Kasumi-1 (cell line): ENCODE measurements at regions not wholly inside any gene's neighbourhood (a gene's known extent, or its start where the extent isn't known, plus 50 kb on each side); places are given as distances from the start of the nearest gene placed in this dataset.
"Not testable (repeated sequence)": the region's sequence is repeated elsewhere in the genome, so short reads cannot be mapped to it uniquely, and the experiment has no call there.

Experiments used
- DNase-seq, 2 experiments: peaks; one replicate each; lab custom pipeline; 2025; lab: John Stamatoyannopoulos, UW

DNA sequence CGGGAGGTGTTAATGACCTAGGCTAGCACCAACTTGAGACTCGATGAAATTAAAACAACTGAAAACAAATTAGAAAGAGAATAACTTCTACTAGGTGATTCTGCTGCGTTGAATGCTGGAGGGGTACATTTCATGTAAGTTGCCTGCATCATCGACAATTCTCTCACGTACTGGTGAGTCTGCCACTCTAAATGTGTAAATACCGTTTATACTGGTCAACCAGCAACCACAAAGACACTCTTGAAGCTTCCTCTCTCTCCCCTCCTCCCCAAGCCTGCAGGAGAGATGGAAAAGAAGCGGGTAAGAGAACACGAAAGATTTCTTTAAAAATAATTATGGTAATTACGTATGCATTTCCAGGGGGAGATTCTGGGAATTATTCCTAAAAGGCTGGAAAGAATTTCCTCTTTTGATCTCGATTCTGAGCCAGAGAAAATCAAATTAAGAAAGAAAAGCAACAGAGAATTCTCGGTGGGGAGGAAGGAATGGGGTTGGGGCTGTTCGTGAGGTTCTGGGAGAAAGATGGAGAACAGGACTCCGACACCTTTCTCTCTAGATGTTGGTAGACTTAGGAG, 68.6 kb upstream of the MRTFB start:
- DNase-seq: no peak

DNA sequence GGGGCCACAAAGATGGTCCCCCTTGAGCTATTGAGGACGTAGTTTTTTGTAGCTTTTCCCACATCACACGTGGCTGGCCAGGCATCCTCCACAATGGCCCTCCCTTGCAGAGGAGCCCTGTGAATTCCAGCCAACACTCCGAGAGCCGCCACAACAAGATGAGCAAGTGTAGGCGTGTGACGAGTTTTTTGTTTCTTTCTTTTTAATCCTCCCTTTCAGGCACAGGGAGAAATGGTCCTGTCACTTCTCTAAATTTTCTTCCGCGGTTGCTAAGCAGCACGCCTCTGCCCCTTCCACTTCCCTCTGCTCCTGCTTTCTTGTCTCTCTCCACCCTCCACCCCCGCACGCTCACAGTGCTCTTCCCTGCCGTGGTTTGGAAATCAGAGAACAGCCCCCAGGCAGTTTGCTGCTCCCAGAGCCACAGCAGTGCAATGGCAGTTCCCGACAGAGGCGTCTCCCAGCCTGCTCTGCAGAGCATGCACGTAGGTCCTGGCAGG, 68.0 kb upstream of the MRTFB start:
- DNase-seq: peak; percentile 61 to 62

DNA sequence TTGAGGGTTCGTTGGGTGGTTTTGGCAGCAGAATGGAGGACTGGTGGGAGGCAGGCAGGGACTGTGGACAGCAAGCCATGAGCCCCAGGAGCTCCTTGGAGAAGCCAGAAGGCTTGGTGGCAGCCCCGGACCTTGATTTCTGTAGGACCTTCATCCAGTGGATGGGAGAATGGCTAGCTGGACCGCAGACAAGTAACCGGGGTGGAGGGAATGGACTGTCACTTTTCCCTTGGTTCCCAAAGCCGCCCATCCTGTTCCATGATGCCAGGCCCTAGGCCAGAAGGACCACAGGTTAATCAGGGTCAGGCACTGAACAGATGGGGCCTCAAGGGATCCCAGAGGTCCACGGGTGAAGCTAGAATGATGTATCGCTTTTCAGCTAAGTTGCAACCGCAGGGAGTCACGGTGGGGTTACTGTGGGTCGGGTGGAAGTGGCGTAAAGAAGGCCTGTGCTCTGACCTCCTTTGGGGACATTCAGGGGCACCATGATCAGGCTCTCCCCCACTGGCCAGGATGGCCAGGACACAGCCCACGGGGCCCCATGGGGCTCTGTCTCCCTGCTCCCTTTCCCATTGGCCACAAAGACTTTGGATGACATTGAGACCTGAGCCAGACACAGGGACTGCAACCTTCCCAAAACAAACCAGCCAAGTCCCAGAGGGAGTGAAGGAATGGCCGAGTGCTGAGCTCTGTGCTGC, 66.9 kb upstream of the MRTFB start:
- DNase-seq: no peak

DNA sequence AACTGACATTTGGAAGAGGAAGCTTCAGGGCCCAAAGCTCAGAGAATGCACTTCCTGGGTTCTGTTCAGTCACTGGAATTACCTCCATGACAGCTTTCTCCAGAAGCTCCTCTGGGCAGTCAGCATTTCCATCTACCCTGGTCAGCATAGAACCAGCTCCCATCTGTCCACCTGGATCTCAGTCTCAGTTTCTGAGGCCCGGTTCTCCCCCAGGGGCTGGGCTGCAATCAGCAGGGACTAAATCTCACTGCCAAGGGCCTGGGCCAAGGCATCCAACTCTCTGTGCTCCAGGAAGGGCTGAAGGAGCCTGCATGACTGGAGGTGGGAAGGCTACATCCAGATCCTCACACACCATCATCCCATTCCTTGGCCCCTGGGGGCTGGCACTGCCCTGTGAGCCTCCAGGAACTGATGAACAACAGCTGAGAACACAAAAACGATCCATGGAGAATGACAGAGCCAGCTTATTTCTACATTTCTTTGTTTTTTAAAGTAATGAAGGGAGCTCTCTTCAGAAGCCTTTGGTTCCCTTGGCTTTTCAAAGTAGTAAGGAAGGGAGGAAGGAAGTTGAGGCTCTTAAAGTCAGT, 66.3 kb upstream of the MRTFB start:
- DNase-seq: no peak

DNA sequence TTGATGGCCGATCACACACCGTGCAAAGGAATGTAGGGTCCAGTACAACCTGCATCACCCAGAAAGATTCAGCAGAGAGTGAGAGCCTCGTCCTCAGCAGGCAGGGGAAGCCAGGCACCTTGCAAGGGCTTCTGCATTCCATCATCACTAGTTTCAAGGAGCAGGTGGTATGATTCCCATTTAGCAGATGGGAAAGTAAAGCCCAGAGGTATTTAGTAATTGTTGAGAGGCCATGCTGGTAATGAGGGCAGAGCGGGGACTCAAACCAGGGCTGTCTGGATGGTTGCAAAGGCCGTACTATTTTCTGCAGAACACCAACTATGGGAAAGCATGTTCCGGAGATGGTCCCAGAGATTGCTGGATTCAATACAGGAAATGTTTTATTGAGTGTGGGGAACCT, 65.8 kb upstream of the MRTFB start:
- no peak for DNase-seq

DNA sequence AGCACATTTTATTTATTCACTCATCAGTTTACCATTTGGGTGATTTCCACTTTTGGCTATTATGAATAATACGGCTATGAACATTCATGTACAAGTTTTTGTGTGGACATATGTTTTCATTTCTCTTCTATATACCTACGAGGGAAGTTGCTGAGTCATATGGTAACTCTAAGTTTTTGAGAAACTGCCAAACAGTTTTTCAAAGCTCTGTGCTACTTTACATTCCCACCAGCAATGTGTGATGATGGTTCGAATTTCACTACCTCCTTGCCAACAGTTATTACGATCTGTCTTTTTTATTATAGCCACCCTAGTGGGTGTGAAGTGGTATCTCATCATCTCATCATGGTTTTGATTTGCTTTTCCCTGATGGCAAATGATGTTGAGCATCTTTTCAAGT, 63.7 kb upstream of the MRTFB start:
- DNase-seq: no peak

DNA sequence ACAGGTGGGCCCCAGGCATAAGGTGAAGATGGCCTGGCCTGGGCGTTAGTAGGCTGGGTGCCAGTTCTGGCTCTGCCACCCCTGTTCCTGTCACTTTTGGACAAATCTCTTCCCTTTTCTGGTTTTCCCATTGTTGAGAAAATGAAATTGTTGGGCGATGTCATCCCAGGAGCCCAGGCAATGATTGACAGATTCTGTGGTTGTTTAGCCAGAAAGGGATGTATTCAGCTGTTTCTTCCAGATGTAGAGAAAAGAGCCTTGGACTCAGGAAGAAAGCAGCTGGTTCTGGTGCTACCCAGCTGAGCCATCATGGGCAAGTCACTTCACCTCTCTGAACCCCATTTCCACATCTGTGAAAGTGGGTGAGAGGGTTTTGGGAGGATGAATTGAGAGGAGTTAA, 60.1 kb upstream of the MRTFB start:
- no peak for DNase-seq

DNA sequence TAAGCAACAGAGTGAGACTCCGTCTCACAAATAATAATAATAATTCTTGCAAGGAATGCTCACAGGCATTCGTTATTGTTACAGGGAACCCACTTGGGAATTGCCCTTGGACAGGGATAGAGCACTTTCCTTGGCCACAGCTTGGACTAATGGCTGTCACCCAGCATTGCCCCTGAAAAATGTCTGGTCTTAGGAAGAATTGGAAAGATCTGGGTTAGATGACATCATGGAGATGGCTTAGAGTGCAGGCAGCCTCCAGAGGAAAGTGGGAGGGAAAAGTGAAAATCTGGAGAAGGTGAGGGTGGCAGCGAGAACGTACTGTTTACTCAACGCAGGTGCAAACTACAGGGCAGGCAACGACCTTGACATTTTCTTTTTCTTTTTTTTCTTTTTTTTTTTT, 59.3 kb upstream of the MRTFB start:
- DNase-seq: no peak

DNA sequence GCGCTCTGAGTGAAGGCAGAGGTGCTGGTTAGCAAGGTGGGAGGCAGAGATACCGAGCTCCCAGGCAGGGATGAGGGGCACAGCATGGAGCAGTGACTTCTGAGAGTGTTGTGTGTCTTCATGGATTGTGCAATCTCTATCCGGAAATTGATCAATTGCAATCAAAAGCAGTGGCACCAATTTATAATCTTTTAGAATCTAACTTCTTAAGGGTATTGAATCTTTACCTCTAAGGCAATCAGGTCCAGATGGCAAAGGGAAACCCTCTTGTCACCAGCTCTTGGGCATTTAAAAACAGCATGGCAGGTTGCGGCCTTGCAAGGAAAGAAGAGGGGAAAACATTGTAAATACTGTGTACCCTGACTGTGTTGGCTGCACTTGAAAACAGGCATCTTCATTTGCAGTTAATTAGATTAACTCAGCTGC, 58.0 kb upstream of the MRTFB start:
- no peak for DNase-seq

DNA sequence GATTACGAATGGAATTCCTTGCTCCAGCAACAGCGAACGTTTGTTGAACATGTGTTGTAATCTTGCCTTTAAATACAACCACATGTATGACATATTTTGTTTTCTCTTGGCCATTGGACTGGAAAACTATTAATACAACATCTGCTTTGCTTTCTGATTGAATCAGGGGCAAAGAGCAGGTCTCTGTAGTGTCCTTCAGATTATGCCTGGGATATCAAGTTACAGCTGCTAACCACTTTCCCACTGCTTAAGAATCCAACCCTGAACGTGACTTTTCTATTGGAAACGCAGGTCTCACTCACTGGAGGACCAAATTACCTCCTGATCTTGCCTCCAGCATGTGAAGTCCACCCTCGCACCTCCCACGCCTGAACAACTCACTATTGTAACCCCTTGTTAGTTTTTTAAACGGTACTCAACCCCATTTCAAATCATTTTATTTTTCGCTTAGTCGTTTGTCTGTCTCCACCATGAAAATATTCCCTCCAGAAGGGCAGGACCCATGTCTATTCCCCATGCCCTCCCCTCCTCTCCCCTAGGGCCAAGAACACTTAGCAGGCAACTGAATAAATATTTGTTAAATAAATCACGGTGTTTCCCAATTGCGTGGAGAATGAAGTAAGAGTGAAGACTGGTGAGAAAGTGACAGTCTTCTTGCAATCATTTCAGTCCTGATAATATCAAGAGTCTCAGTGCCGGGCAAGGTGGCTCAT, 57.4 kb upstream of the MRTFB start:
- DNase-seq: no peak

DNA sequence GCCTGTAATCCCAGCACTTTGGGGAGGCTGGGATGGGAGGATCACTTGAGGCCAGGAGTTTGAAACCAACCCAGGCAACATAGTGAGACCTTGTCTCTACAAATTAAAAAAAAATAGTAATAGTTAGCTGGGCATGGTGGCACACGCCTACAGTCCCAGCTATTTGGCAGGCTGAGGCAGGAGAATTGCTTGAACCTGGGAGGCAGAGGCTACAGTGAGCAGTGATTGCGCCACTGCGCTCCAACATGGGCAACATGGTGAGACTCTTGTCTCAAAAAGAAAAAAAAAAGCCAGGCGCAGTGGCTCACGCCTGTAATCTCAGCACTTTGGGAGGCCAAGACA, 56.9 kb upstream of the MRTFB start:
- no peak for DNase-seq

DNA sequence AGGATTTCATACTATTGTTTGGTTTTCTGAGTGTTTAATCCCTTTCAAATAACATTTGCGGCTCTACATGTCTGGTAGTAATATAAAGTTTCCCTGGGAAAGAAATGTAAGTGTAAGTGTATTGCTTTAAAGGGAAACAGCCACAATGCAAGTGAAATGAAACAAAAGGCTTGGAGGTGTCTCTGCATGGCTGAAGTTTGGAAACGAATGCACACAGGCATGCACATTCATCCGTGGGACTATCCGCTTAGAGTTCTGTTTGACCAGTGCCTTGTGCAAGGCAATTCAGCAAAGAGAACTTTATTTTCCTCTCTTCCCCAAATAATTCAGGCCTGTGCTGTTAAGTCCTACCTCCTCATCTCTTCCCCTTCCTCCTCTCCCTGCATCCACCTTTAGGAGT, 56.1 kb upstream of the MRTFB start:
- no peak for DNase-seq

DNA sequence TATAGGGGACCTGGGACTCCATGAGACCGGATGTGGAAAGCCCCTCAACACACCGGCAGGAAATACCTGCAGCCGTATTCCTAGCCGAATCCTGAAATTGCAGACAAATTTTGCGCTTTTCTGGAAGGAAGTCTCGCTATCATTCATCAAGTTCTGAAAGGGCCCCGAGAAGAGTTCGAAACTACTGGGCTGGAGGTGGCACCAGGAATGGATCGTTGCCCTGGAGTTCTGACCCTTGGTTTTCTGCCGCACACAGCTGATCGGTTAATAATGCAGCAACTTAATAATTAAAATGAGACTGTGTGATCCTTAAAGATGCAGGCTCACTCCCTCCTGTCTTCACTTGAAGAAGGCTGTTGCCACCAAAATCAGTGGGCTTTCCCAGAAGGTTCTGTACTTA, 55.7 kb upstream of the MRTFB start:
- no peak for DNase-seq

DNA sequence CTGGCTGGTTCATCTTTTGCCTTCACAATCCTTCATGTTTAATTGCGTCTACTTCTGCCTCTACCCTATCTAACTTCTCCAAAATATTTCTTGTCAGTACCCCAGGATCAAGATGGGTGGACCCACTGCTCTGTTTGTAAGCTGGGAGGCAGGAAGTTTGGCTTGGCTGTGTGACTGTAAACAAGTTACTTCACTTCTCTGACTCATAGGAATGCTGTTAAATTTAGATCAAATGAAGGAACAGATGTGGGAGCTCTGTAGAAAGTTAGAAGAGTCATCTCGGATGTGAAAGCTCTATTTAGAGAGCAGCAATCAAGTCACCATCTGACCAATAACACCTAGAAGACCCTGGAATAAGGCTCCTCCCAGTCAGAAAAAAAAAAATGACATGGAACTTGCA, 55.2 kb upstream of the MRTFB start:
- no peak for DNase-seq

DNA sequence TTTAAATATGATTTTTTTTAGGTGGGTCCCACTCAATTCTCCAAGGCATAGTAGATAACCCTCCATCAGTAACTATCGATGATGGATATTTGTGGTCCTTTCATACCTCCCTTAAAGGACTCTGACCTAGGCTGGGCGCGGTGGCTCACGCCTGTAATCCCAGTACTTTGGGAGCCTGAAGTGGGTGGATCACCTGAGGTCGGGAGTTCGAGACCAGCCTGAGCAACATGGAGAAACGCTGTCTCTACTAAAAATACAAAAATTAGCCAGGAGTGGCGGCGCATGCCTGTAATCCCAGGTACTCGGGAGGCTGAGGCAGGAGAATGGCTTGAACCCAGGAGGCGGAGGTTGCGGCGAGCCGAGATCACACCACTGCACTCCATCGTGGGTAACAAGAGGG, 54.8 kb upstream of the MRTFB start:
- not testable (repeated sequence) for DNase-seq

DNA sequence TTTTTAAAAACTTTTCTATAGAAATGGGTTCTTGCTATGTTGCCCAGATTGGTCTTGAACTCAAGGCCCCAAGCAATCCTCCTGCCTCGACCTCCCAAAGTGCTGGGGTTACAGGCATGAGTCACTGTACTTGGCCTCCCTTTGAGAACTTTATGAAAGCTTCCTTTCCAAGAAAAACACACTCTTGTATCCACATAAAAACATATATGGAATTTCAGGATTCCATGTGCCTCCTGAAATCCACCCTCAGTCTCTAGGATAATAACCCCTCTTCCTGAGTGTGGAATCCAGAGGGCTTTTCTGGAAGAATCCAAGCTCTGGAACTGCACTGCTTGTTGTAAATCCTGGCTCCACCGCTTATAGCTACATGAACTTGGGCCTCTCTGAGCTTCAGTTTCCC, 53.2 kb upstream of the MRTFB start:
- no peak for DNase-seq

DNA sequence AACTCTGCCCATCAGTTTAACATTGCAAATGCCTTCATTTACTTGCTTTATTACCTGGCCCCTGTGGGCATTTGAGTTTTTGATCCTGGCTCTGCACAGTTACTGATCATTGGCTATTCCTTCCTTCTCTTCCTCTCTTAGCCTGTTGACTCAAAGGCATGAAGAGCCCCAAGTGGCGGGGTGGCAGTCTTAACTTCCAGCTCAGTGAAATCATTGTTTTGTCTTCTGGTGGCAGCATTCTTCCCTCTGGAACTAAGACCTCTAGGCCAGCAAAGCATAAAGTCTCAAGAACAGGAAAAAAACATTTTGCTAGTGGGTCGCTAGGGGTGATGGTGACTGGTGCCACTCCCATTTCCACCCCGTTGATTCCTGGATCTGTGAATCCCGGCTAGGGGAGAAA, 52.3 kb upstream of the MRTFB start:
- no peak for DNase-seq

DNA sequence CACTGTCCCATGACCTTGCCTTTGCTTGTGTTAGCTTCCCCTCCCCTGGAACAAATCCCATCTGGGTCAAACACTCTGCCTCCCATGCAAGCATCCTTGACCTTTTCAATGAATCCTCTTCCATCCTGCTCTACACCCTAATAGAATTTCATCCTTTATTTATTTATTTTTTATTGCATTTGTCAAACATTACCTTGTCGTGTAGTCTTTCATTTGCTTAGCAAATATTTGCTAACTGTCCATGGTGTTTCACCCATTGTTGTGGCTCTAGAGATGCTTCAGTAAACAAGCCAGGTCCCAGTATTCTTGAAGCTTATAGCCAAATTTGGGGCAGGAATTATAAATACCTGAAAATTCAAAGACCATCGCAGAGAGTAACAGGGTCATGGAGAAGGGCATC, 51.0 kb upstream of the MRTFB start:
- no peak for DNase-seq
